GM10248 (cell line): ENCODE measurements at regions not wholly inside any gene's neighbourhood (a gene's known extent, or its start where the extent isn't known, plus 50 kb on each side); places are given as distances from the start of the nearest gene placed in this dataset.

Experiments used
- CTCF ChIA-PET: fragments of 300-600 bp; sonication (Branson Sonifier 250); formaldehyde crosslinking; extraction: SDS; loops from one replicate; lab custom pipeline; 2021; ENCODE audit warnings: antibody characterized with exemption; lab: Yijun Ruan, JAX
- POLR2A ChIA-PET: fragments of 350-650 bp; sonication (Branson Sonifier 250); formaldehyde crosslinking; extraction: SDS; loops from one replicate; lab custom pipeline; 2020; ENCODE audit warnings: antibody characterized with exemption; lab: Yijun Ruan, JAX
- DNase-seq: peaks from one replicate; pipeline ENCODE4 v3.0.0; 2012; ENCODE audit errors: extremely low spot score
- TF ChIP-seq, protein P1 (sequence below): IDR thresholded peaks from 2 replicates; pipeline ENCODE4 v1.5.1; 2012; ENCODE audit warnings: mild to moderate bottlenecking, low read depth; ENCODE audit errors: extremely low read depth, missing control alignments, control extremely low read depth

DNA sequence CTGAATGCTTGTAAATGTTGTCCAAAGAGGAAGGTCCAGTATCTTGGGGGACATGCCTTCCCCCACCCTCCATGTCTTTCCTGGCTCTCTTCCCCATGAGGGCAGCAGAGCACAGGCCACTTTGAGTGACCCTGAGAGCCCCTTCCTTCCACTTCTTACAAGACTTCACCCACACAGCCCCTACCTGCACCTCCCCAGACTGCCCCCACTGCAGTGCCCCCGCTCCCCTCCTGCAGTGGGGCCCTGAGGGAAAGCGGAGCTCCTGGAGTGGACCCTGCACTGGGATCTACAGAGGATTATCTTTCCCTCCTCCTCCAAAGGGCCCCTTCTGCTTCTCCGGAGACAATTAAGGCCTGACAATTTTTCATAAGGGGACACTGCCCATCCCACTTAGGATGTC lies 326.8 kb downstream of the TCERG1L start:
- TF ChIP-seq, protein P1, sequence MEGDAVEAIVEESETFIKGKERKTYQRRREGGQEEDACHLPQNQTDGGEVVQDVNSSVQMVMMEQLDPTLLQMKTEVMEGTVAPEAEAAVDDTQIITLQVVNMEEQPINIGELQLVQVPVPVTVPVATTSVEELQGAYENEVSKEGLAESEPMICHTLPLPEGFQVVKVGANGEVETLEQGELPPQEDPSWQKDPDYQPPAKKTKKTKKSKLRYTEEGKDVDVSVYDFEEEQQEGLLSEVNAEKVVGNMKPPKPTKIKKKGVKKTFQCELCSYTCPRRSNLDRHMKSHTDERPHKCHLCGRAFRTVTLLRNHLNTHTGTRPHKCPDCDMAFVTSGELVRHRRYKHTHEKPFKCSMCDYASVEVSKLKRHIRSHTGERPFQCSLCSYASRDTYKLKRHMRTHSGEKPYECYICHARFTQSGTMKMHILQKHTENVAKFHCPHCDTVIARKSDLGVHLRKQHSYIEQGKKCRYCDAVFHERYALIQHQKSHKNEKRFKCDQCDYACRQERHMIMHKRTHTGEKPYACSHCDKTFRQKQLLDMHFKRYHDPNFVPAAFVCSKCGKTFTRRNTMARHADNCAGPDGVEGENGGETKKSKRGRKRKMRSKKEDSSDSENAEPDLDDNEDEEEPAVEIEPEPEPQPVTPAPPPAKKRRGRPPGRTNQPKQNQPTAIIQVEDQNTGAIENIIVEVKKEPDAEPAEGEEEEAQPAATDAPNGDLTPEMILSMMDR, result no peak
- DNase-seq, result no peak
- ChIA-PET CTCF (no interaction called here), POLR2A (no interaction called here)

DNA sequence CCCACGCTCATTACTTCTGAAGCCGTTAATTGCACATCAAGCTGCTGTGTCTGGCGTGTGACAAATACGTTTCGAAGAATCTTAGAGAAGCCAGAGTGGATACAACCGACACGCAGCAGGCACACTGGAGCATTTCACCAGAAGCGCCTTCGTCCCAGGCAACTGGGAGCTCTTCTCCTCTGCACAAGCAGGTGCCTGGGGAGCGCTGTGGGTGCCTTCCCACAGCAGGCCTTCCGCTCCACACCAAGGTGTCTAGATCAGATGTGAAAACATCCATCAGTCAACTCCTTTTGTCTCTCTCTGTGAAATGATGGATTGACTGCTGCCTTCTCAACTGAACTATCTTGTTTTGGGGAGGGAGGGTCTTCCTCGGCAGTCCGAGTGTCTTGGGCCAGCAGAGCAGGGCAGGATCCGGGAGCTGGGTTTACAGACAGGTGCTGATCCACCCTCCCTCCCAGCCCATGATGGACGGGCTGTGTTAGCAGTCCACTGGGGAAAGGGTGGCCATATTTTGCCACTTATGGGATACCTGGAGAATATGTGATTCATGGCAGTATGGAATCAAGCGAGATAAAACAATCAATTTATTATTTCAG lies 326.3 kb downstream of the TCERG1L start:
- DNase-seq, result no peak
- POLR2A ChIA-PET, result no interaction called here
- TF ChIP-seq, protein P1, result no peak
- CTCF ChIA-PET, result no interaction called here

DNA sequence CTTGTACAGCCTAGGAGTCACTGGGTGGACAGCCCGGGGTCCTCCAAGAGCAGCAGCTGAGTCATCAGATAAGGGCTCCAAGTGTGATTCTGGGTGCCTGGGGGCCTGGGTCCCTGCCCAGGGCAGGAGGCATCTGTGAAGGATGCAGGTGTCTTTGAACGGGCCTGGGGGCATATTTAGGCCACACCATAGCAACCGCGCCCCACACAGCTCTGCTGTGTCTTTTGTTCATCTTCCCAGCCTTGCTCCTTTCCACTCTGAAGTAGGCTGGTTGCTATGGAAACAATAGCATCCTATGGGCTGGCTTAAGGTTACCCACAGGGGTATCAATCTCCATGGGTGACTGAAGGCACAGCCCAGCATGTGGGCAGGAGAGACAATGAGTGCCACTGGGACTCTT lies 324.7 kb downstream of the TCERG1L start:
- TF ChIP-seq, protein P1, result no peak
- ChIA-PET CTCF (no interaction called here), POLR2A (no interaction called here)
- DNase-seq, result no peak

DNA sequence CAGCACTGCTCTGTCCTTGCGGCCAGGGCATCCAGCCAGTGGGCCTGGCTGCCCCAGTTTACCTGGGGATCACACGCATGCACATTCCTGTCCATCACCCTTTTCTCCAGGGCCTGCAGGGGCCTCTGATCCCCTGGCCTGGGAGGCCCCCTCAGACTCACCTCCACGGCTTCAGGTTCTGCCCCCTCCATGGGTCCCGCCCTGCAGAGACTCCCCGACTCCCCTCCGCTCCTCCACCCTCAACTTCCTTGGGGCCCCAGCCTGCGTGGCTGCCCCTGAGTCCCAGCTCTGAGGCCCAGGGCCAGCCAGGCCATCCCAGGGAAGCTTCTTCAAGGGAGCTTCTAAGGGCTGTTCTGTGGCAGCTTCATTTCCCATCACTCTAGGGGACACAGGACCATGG lies 324.1 kb downstream of the TCERG1L start:
- TF ChIP-seq, protein P1, result no peak
- DNase-seq, result no peak
- ChIA-PET CTCF (no interaction called here), POLR2A (no interaction called here)

DNA sequence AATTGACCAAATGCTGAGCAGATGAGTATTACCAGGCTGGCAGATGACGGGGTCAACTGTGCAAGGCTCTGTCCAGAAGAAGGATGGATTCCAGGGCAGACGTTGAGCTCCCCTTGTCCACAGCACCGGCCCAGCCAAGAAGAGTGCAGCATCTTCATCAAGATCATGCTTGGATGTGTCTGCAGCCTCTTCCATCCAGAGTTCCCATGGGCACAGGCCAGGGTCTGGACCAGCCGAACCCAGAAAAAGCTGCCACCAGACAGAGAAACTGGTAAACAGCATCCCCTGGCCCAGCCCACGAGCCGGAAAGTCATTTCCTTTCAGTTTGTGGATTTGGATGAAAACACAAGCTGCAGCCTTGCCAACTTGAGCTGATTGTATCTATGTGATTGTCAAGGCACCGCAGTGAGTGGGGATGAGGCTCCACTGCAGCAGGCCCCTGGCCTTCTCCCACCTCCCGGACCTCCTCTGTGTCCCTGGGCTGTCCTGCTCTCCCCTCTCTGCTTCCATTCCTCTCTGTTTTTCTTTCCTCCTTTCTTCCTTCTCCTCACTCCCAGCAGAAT lies 321.8 kb downstream of the TCERG1L start:
- CTCF ChIA-PET, result no interaction called here
- POLR2A ChIA-PET, result no interaction called here
- DNase-seq, result no peak
- TF ChIP-seq, protein P1, result no peak

DNA sequence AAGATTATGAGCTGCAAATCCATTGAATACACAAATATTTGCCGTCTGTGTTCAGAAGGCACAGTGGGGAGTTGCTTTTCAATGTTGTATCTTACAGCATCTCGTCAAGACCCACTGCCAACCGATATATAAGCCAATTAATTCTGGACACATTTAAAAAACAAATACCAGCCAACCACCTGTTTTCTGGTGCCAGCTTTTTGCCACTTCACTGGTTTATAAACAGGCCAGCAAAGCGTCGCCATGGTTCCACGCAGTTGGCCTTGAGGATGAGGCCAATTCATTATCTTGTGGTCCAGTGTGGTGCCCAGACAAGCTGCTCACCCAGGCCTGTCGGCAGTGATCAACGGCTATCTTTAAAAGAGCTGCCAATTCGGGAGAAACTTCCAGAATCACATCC lies 321.0 kb downstream of the TCERG1L start:
- TF ChIP-seq, protein P1, result no peak
- ChIA-PET CTCF (no interaction called here), POLR2A (no interaction called here)
- no peak for DNase-seq
